ENCODE measurements at regions not wholly inside any gene's neighbourhood (a gene's known extent, or its start where the extent isn't known, plus 50 kb on each side); places are given as distances from the start of the nearest gene placed in this dataset.

DNA sequence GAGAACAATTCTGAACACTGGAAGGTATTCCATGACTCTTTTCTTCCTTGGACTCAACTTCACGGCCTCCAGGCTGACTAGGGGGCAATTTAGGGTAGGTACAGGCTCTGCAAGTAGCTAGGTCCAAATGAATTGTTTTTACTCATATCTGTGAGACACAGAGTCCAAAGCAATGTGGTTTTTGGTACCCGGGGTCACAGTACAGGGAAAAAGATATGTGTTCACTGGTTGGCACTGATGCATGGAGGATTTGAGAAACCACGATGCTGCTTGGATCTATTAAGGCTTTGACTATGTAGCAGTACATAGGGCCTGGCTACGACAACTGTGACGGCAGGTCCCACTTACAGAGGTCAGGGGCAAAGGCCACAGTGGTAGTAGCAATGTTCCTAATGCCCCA lies 200.6 kb downstream of the DUSP10 start:
- TF ChIP-seq TBL1XR1 (IDR thresholded peaks at IDR 0.05; ENCODE audit: low read depth, low read length) (no peak), JUND (IDR thresholded peaks at IDR 0.05; ENCODE audit: low read depth, low read length) (no peak), IKZF2 (IDR thresholded peaks at IDR 0.05) (no peak), YBX1 (IDR thresholded peaks at IDR 0.05) (no peak), SREBF1 (IDR thresholded peaks at IDR 0.05; ENCODE audit: low read length) (no peak), NBN (IDR thresholded peaks at IDR 0.05) (no peak), FOXK2 (IDR thresholded peaks at IDR 0.05) (no peak)
- TF ChIP-seq, protein P1, sequence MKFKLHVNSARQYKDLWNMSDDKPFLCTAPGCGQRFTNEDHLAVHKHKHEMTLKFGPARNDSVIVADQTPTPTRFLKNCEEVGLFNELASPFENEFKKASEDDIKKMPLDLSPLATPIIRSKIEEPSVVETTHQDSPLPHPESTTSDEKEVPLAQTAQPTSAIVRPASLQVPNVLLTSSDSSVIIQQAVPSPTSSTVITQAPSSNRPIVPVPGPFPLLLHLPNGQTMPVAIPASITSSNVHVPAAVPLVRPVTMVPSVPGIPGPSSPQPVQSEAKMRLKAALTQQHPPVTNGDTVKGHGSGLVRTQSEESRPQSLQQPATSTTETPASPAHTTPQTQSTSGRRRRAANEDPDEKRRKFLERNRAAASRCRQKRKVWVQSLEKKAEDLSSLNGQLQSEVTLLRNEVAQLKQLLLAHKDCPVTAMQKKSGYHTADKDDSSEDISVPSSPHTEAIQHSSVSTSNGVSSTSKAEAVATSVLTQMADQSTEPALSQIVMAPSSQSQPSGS (IDR thresholded peaks at IDR 0.05; ENCODE audit: low read length) = no peak
- TF ChIP-seq, protein P2, sequence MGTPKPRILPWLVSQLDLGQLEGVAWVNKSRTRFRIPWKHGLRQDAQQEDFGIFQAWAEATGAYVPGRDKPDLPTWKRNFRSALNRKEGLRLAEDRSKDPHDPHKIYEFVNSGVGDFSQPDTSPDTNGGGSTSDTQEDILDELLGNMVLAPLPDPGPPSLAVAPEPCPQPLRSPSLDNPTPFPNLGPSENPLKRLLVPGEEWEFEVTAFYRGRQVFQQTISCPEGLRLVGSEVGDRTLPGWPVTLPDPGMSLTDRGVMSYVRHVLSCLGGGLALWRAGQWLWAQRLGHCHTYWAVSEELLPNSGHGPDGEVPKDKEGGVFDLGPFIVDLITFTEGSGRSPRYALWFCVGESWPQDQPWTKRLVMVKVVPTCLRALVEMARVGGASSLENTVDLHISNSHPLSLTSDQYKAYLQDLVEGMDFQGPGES (IDR thresholded peaks at IDR 0.05) = no peak
- intact Hi-C loops (cut with micrococcal nuclease; ENCODE audit: unreplicated experiment) = loop anchor here (5.0 to 10.0 kb wide), 3 partner anchors 294 to 916 kb away; no protein-coding TSS in a partner anchor
- Histone ChIP-seq H3K36me3 (ENCODE audit: control insufficient read depth in 2 of 2, insufficient read depth in 2 of 2, low read length in 1 of 2) (no peaks in the 10 kb centered on the region), H2AFZ (ENCODE audit: control insufficient read depth, low read depth, low read length) (no peak overlapping the region), H3K27ac (ENCODE audit: control insufficient read depth, insufficient read depth) (no peak overlapping the region), H3K4me2 (ENCODE audit: control insufficient read depth, insufficient read depth) (no peak overlapping the region), H3K79me2 (ENCODE audit: control insufficient read depth, insufficient read depth, low read length) (no peaks in the 10 kb centered on the region), H3K9ac (ENCODE audit: control insufficient read depth, insufficient read depth, low read length) (no peak overlapping the region), H4K20me1 (ENCODE audit: control insufficient read depth, insufficient read depth) (no peaks in the 10 kb centered on the region), H3K27me3 (replicated peaks in 1 of 2; ENCODE audit: control insufficient read depth in 2 of 2, insufficient read depth in 2 of 2, low read length in 1 of 2) (no peaks in the 10 kb centered on the region), H3K4me3 (no peak overlapping the region), H3K9me3 (replicated peaks; ENCODE audit: control insufficient read depth, insufficient read depth, low read length) (no peaks in the 10 kb centered on the region), H3K4me1 (ENCODE audit: control insufficient read depth, insufficient read depth, low read length) (no peaks in the 10 kb centered on the region)
- CTCF ChIA-PET = interaction anchor here (1.0 to 2.0 kb wide), 2 partner anchors 63 to 191 kb away, joined by 3 to 10 read pairs; no protein-coding TSS in a partner anchor
- WGBS (ENCODE audit: insufficient coverage, insufficient replicate concordance, low lambda C conversion rate, missing lambda C conversion rate) = 31% methylated on average over 5 of the region's 5 CpGs
- no TSS peak for BruUV-seq (replicated peaks)
- ATAC-seq (peak; percentile 26), FAIRE-seq (no peak), DNase-seq (ENCODE audit: low read depth, low spot score) (no peak)
- in situ Hi-C loops (cut with MboI) = no loop called here
- POLR2A ChIA-PET = no interaction called here
- RAD21 ChIA-PET (ENCODE audit: unreplicated experiment) = interaction anchor here (0.9 kb wide), 1 partner anchor 101 kb away, joined by 3 read pairs; no protein-coding TSS in a partner anchor
- SMC1A ChIA-PET (ENCODE audit: uncharacterized antibody, unreplicated experiment) = interaction anchor here (0.6 to 1.3 kb wide), 5 partner anchors 14 to 630 kb away, joined by 3 read pairs; no protein-coding TSS in a partner anchor
